GM23338 (cell line): ENCODE measurements at regions not wholly inside any gene's neighbourhood (a gene's known extent, or its start where the extent isn't known, plus 50 kb on each side); places are given as distances from the start of the nearest gene placed in this dataset.

Experiments used
- ATAC-seq: fragments of 200-7000 bp; cut with Tn5 transposase; 3 replicates; pipeline ENCODE4 v1.9.1; 2020
- DNase-seq: peaks from one replicate; pipeline ENCODE4 v3.0.0-alpha.2; 2015; ENCODE audit warnings: low spot score
- H2AFZ ChIP-seq: fragments of 200-600 bp; sonication (generic); 2 replicates; pipeline ENCODE4 v1.8.0; 2016; ENCODE audit warnings: antibody characterized with exemption, mild to moderate bottlenecking, moderate library complexity
- H3F3A ChIP-seq: fragments of 200-600 bp; sonication (generic); replicated peaks from 2 replicates; pipeline ENCODE4 v1.8.0; 2017; ENCODE audit warnings: antibody characterized with exemption, mixed run types, low read depth
- H3K27ac ChIP-seq: fragments of 200-600 bp; sonication (generic); 2 replicates; pipeline ENCODE4 v1.6.1; 2016; ENCODE audit warnings: low read depth
- H3K27me3 ChIP-seq: fragments of 200-600 bp; sonication (generic); 2 replicates; pipeline ENCODE4 v1.8.0; 2016; ENCODE audit warnings: mild to moderate bottlenecking, mixed run types, moderate library complexity; ENCODE audit not compliant: insufficient read depth
- H3K36me3 ChIP-seq: fragments of 200-600 bp; sonication (generic); 2 replicates; pipeline ENCODE4 v1.8.0; 2016; ENCODE audit warnings: mild to moderate bottlenecking; ENCODE audit not compliant: insufficient read depth
- H3K4me1 ChIP-seq: fragments of 200-600 bp; sonication (generic); 2 replicates; pipeline ENCODE4 v1.8.0; 2016; ENCODE audit warnings: mild to moderate bottlenecking, moderate library complexity; ENCODE audit not compliant: insufficient read depth
- H3K4me2 ChIP-seq: fragments of 200-600 bp; sonication (generic); 2 replicates; pipeline ENCODE4 v1.7.1; 2017; ENCODE audit warnings: mixed run types
- H3K4me3 ChIP-seq: fragments of 200-600 bp; sonication (generic); 2 replicates; pipeline ENCODE4 v1.6.1; 2016; ENCODE audit warnings: mixed run types
- H3K79me2 ChIP-seq: fragments of 200-600 bp; sonication (generic); replicated peaks from 2 replicates; pipeline ENCODE4 v1.8.0; 2017; ENCODE audit warnings: mild to moderate bottlenecking; ENCODE audit not compliant: insufficient read depth
- H3K9me2 ChIP-seq: fragments of 200-600 bp; sonication (generic); 2 replicates; pipeline ENCODE4 v1.8.0; 2017; ENCODE audit not compliant: insufficient read depth
- H4K20me1 ChIP-seq: fragments of 200-600 bp; sonication (generic); replicated peaks from 2 replicates; pipeline ENCODE4 v1.8.0; 2017; ENCODE audit warnings: mild to moderate bottlenecking; ENCODE audit not compliant: insufficient read depth
- H3K27ac Mint-ChIP-seq: 2 replicates; pipeline ENCODE4 v1.8.0; 2020; ENCODE audit warnings: inconsistent platforms, mild to moderate bottlenecking, moderate library complexity, mixed read lengths
- H3K27me3 Mint-ChIP-seq: 3 replicates; pipeline ENCODE4 v1.8.0; 2022; ENCODE audit warnings: low read depth, mild to moderate bottlenecking, moderate library complexity, mixed read lengths, inconsistent platforms; ENCODE audit not compliant: insufficient read depth, poor library complexity
- H3K36me3 Mint-ChIP-seq: 3 replicates; pipeline ENCODE4 v1.8.0; 2021; ENCODE audit warnings: low read depth, mild to moderate bottlenecking, inconsistent platforms, moderate library complexity, mixed read lengths
- H3K4me1 Mint-ChIP-seq: 3 replicates; pipeline ENCODE4 v1.8.0; 2020; ENCODE audit warnings: mild to moderate bottlenecking, inconsistent platforms, mixed read lengths
- H3K4me3 Mint-ChIP-seq: 3 replicates; pipeline ENCODE4 v1.8.0; 2021; ENCODE audit warnings: moderate library complexity, mild to moderate bottlenecking, inconsistent platforms, mixed read lengths
- H3K9me3 Mint-ChIP-seq: 3 replicates; pipeline ENCODE4 v1.8.0; 2020; ENCODE audit warnings: moderate library complexity, mild to moderate bottlenecking, inconsistent platforms, mixed read lengths
- CTCF ChIP-seq, 2 experiments: fragments of 200-600 bp in 1 of 2; sonication (generic) in 1 of 2; conservative IDR thresholded peaks; 2 replicates each; pipeline versions ENCODE4 v1.5.1 to v1.6.1; 2016 to 2017; ENCODE audit warnings: antibody characterized with exemption in 2 of 2, low read depth in 2 of 2, mild to moderate bottlenecking in 2 of 2, moderate library complexity in 1 of 2
- ETS1 ChIP-seq: IDR thresholded peaks from 2 replicates; pipeline ENCODE4 v1.6.1; 2016; ENCODE audit warnings: antibody characterized with exemption
- EZH2 ChIP-seq: fragments of 200-600 bp; sonication (generic); IDR thresholded peaks from one replicate; pipeline ENCODE4 v1.8.0; 2017; ENCODE audit warnings: antibody characterized with exemption, mild to moderate bottlenecking, low read depth; ENCODE audit not compliant: unreplicated experiment
- NANOG ChIP-seq: IDR thresholded peaks from 2 replicates; pipeline ENCODE4 v1.6.1; 2016; ENCODE audit warnings: antibody characterized with exemption, borderline replicate concordance
- REST ChIP-seq: IDR thresholded peaks from one replicate; pipeline ENCODE4 v1.6.1; 2018; ENCODE audit warnings: antibody characterized with exemption; ENCODE audit not compliant: unreplicated experiment
- ZNF114 ChIP-seq: fragments of 250-450 bp; sonication (Bioruptor Pico); IDR thresholded peaks from 2 replicates; pipeline ENCODE4 v1.5.0; 2020; ENCODE audit warnings: mild to moderate bottlenecking, moderate library complexity
- TF ChIP-seq, protein P1 (sequence below): fragments of 250-450 bp; sonication (Bioruptor Pico); IDR thresholded peaks from 2 replicates; pipeline ENCODE4 v1.5.0; 2020; ENCODE audit warnings: mild to moderate bottlenecking, moderate library complexity

DNA sequence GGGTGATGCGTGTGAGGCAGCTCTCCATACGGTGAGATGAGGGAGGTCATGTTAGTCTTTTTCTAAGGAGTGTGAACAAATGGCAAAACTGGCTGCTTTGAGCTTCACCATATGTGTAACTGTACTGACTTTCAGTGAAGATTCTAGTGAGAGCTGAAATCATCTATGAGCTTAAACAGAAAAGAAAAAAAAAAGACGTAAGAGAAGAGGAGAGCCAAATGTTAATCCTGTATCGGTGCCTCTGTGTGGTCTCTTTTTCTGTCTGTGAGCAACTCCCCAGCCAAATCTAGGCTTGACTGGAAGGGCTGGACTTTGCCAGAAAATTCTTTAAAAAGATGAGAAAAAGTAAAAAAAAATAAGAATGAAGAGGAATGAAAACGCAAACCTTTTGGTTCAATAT is 209.7 kb upstream of the TUT7 start:
- H3K27ac Mint-ChIP-seq: no peak overlapping the region
- 0 out of 3 replicates have a peak, but pooled peaks cover 2% of the 10 kb centered on the region for H3K36me3 Mint-ChIP-seq
- no peak overlapping the region for H3K4me2 ChIP-seq
- no peaks in the 10 kb centered on the region for H3K4me1 ChIP-seq
- H3K9me3 Mint-ChIP-seq: peaks cover 9% of the 10 kb centered on the region
- H3K27me3 ChIP-seq: no peaks in the 10 kb centered on the region
- H4K20me1 ChIP-seq: no peaks in the 10 kb centered on the region
- TF ChIP-seq EZH2: no peak
- no peak for TF ChIP-seq ZNF114 (CRISPR knock-in tag)
- TF ChIP-seq, protein P1, sequence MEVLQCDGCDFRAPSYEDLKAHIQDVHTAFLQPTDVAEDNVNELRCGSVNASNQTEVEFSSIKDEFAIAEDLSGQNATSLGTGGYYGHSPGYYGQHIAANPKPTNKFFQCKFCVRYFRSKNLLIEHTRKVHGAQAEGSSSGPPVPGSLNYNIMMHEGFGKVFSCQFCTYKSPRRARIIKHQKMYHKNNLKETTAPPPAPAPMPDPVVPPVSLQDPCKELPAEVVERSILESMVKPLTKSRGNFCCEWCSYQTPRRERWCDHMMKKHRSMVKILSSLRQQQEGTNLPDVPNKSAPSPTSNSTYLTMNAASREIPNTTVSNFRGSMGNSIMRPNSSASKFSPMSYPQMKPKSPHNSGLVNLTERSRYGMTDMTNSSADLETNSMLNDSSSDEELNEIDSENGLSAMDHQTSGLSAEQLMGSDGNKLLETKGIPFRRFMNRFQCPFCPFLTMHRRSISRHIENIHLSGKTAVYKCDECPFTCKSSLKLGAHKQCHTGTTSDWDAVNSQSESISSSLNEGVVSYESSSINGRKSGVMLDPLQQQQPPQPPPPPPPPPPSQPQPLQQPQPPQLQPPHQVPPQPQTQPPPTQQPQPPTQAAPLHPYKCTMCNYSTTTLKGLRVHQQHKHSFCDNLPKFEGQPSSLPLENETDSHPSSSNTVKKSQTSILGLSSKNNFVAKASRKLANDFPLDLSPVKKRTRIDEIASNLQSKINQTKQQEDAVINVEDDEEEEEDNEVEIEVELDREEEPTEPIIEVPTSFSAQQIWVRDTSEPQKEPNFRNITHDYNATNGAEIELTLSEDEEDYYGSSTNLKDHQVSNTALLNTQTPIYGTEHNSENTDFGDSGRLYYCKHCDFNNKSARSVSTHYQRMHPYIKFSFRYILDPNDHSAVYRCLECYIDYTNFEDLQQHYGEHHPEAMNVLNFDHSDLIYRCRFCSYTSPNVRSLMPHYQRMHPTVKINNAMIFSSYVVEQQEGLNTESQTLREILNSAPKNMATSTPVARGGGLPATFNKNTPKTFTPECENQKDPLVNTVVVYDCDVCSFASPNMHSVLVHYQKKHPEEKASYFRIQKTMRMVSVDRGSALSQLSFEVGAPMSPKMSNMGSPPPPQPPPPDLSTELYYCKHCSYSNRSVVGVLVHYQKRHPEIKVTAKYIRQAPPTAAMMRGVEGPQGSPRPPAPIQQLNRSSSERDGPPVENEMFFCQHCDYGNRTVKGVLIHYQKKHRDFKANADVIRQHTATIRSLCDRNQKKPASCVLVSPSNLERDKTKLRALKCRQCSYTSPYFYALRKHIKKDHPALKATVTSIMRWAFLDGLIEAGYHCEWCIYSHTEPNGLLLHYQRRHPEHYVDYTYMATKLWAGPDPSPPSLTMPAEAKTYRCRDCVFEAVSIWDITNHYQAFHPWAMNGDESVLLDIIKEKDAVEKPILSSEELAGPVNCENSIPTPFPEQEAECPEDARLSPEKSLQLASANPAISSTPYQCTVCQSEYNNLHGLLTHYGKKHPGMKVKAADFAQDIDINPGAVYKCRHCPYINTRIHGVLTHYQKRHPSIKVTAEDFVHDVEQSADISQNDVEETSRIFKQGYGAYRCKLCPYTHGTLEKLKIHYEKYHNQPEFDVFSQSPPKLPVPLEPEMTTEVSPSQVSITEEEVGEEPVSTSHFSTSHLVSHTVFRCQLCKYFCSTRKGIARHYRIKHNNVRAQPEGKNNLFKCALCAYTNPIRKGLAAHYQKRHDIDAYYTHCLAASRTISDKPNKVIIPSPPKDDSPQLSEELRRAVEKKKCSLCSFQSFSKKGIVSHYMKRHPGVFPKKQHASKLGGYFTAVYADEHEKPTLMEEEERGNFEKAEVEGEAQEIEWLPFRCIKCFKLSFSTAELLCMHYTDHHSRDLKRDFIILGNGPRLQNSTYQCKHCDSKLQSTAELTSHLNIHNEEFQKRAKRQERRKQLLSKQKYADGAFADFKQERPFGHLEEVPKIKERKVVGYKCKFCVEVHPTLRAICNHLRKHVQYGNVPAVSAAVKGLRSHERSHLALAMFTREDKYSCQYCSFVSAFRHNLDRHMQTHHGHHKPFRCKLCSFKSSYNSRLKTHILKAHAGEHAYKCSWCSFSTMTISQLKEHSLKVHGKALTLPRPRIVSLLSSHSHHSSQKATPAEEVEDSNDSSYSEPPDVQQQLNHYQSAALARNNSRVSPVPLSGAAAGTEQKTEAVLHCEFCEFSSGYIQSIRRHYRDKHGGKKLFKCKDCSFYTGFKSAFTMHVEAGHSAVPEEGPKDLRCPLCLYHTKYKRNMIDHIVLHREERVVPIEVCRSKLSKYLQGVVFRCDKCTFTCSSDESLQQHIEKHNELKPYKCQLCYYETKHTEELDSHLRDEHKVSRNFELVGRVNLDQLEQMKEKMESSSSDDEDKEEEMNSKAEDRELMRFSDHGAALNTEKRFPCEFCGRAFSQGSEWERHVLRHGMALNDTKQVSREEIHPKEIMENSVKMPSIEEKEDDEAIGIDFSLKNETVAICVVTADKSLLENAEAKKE (CRISPR knock-in tag): no peak
- no peak for TF ChIP-seq ETS1
- no peak for TF ChIP-seq NANOG
- TF ChIP-seq CTCF (conservative IDR thresholded peaks at IDR 0.05; ENCODE audit: low read depth in 2 of 2): no peak
- no peak for TF ChIP-seq REST
- H3K27ac ChIP-seq: no peak overlapping the region
- no peak overlapping the region for H2AFZ ChIP-seq
- peaks cover 2% of the 10 kb centered on the region for H3K27me3 Mint-ChIP-seq
- H3K4me3 ChIP-seq: no peak overlapping the region
- no peaks in the 10 kb centered on the region; the same call in 1 of the 2 replicates for H3K36me3 ChIP-seq
- no peak overlapping the region for H3K4me3 Mint-ChIP-seq
- ATAC-seq (no peak), DNase-seq (no peak)
- H3K9me2 ChIP-seq: peaks cover 11% of the 10 kb centered on the region; the same call in 1 of the 2 replicates
- H3K79me2 ChIP-seq: no peaks in the 10 kb centered on the region
- no peaks in the 10 kb centered on the region for H3K4me1 Mint-ChIP-seq
- H3F3A ChIP-seq: no peaks in the 10 kb centered on the region
